ENCODE measurements at regions not wholly inside any gene's neighbourhood (a gene's known extent, or its start where the extent isn't known, plus 50 kb on each side); places are given as distances from the start of the nearest gene placed in this dataset.

GRCh38 chrX:39961441-39961840, 136.3 kb downstream of the BCOR start:
- no peak for TF ChIP-seq CTCF (IDR thresholded peaks at IDR 0.05)
- no peak for TF ChIP-seq POLR2AphosphoS5 (IDR thresholded peaks at IDR 0.05; ENCODE audit: low read depth, low read length)
- TF ChIP-seq FOXM1 (IDR thresholded peaks at IDR 0.05; ENCODE audit: low read depth) = no peak
- TF ChIP-seq MXI1 (IDR thresholded peaks at IDR 0.05; ENCODE audit: low read depth, low read length) = no peak
- no peak for TF ChIP-seq REST (IDR thresholded peaks at IDR 0.05; ENCODE audit: low read depth, low read length)
- no peak for TF ChIP-seq YY1 (IDR thresholded peaks at IDR 0.05; ENCODE audit: low read depth)
- no peak for TF ChIP-seq MEF2A (IDR thresholded peaks at IDR 0.05; ENCODE audit: borderline replicate concordance, low read depth)
- TF ChIP-seq EZH2phosphoT487 (IDR thresholded peaks at IDR 0.05; ENCODE audit: borderline replicate concordance, low read depth) = no peak
- no peak for TF ChIP-seq SMC3 (IDR thresholded peaks at IDR 0.05; ENCODE audit: low read depth, low read length)
- no peak for TF ChIP-seq USF2 (IDR thresholded peaks at IDR 0.05; ENCODE audit: borderline replicate concordance, low read depth, low read length)
- TF ChIP-seq JUND (IDR thresholded peaks at IDR 0.05) = no peak
